ENCODE measurements at regions not wholly inside any gene's neighbourhood (a gene's known extent, or its start where the extent isn't known, plus 50 kb on each side); places are given as distances from the start of the nearest gene placed in this dataset.

DNA sequence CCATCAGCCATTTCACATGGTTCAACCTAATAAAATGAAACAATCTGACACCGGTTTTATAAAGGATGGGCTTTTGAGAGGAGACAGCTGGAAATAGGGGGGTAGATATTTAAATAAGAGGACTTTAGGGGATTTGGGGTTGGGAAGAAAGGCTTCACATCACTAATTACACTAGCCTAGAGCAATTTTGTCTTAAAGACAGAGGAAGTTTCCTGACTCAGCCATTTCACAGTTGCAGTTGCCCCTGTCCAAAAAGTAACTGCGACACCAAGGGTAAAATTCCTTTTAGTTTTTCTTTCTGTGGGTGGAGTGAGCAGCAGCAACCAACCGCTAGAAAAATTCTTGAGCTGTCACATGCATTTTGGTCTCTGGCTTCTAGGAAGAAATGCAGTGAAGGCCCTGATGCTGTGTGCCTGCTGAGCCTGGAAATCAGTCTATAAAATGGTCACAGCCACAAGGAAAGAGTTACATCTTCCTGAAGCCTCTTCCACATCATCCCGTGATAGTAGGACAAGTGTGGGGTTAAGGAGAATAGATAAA is 233.6 kb downstream of the ZNF674 start:
- TF ChIP-seq POLR2AphosphoS5 (IDR thresholded peaks at IDR 0.05) (no peak), EP300 (IDR thresholded peaks at IDR 0.05; ENCODE audit: low read depth) (no peak), POLR2A (IDR thresholded peaks at IDR 0.05) (no peak), CTCF (IDR thresholded peaks at IDR 0.05) (no peak)
- WGBS, 2 donors (ENCODE audit: low coverage in 1 of 2), result 77% methylated on average over 4 of the region's 4 CpGs; no CpG with 5 or more reads in 1 of the 2 donors

DNA sequence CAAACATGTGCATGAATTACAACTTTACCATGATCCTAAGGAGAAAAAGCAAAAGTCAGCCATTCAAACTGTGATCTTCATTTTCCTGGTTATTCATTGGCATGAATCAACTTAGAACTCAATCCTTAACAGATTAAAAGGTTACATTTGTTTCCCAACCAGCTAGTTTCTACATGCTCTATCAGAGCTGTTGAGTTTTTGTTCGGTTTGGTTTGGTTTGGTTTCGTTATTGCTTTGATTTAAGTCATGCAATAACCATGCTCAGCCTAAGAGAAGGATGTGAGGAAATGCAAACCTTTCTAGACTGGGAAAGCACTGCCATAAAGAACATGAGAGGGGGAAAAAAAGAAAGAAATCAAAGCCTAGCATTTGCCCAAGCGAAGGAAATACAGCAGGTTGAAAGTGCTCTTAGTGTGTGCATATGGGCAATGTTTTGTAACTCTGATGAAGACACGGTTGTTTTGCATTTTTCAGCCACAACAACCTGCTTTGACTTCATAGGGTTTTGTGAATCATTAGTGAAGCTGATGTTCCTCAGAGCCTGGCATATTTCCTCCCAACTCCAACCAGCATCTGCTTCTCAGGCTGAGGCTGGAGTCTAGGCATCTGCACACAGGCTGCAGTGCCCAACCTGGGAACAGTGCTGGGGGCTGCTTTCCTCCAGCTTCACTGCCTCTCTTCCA is 234.3 kb downstream of the ZNF674 start:
- no peaks in the 10 kb centered on the region for H3K36me3 ChIP-seq
- H3K4me1 ChIP-seq, result no peaks in the 10 kb centered on the region
- H3K9me3 ChIP-seq, result no peaks in the 10 kb centered on the region
- intact Hi-C loops (cut with DNase I; ENCODE audit: low total_unique reads), result no loop called here
- no peaks in the 10 kb centered on the region for H3K27me3 ChIP-seq
- in situ Hi-C loops (cut with MboI; ENCODE audit: low pct_ligation_motif_present in 1 of 4, low pct_unique_long_range_greater_than_20kb in 1 of 4, low sequenced_read_pairs in 3 of 4), result no loop called here
- 75 to 80% methylated on average over 1 to 4 of the region's 4 CpGs for WGBS, 2 donors (ENCODE audit: low coverage in 1 of 2)
- H3K27ac ChIP-seq, result no peak overlapping the region
- H3K4me3 ChIP-seq, result no peak overlapping the region
- TF ChIP-seq POLR2A (IDR thresholded peaks at IDR 0.05) (no peak), CTCF (IDR thresholded peaks at IDR 0.05) (no peak), POLR2AphosphoS5 (IDR thresholded peaks at IDR 0.05) (no peak), EP300 (IDR thresholded peaks at IDR 0.05; ENCODE audit: low read depth) (no peak)
- no peak for DNase-seq

More for the DNA sequence above, 233.6 kb downstream of the ZNF674 start:
- no peaks in the 10 kb centered on the region for H3K27me3 ChIP-seq
- H3K4me1 ChIP-seq, result no peaks in the 10 kb centered on the region
- intact Hi-C loops (cut with DNase I; ENCODE audit: low total_unique reads), result no loop called here
- H3K36me3 ChIP-seq, result no peaks in the 10 kb centered on the region
- no peak overlapping the region for H3K27ac ChIP-seq
- H3K9me3 ChIP-seq, result no peaks in the 10 kb centered on the region
- in situ Hi-C loops (cut with MboI; ENCODE audit: low pct_ligation_motif_present in 1 of 4, low pct_unique_long_range_greater_than_20kb in 1 of 4, low sequenced_read_pairs in 3 of 4), result no loop called here
- DNase-seq, result no peak
- no peak overlapping the region for H3K4me3 ChIP-seq

GRCh38 chrX:46308110-46308509 is 237.1 kb downstream of the ZNF674 start:
- intact Hi-C loops (cut with DNase I; ENCODE audit: low total_unique reads) (no loop called here), in situ Hi-C loops (cut with MboI; ENCODE audit: low pct_ligation_motif_present in 1 of 4, low pct_unique_long_range_greater_than_20kb in 1 of 4, low sequenced_read_pairs in 3 of 4) (no loop called here)
- WGBS, 2 donors (ENCODE audit: low coverage in 1 of 2), result 40 to 71% methylated on average over 2 to 3 of the region's 3 CpGs
- no peaks in the 10 kb centered on the region for H3K4me1 ChIP-seq
- TF ChIP-seq POLR2A (IDR thresholded peaks at IDR 0.05), result no peak
- H3K27ac ChIP-seq, result no peak overlapping the region
- H3K36me3 ChIP-seq, result no peaks in the 10 kb centered on the region
- DNase-seq, result no peak
- H3K9me3 ChIP-seq, result no peaks in the 10 kb centered on the region
- no peak overlapping the region for H3K4me3 ChIP-seq
- no peaks in the 10 kb centered on the region for H3K27me3 ChIP-seq

- 66 to 100% methylated on average over 1 to 3 of the region's 3 CpGs for WGBS, 2 donors (ENCODE audit: low coverage in 1 of 2)
- in situ Hi-C loops (cut with MboI; ENCODE audit: low pct_ligation_motif_present in 1 of 4, low pct_unique_long_range_greater_than_20kb in 1 of 4, low sequenced_read_pairs in 3 of 4) (no loop called here), intact Hi-C loops (cut with DNase I; ENCODE audit: low total_unique reads) (no loop called here)
- Histone ChIP-seq H3K27me3 (no peaks in the 10 kb centered on the region), H3K9me3 (no peaks in the 10 kb centered on the region), H3K4me3 (no peak overlapping the region), H3K36me3 (no peaks in the 10 kb centered on the region), H3K27ac (no peak overlapping the region), H3K4me1 (no peaks in the 10 kb centered on the region)
- DNase-seq, result no peak
- TF ChIP-seq POLR2AphosphoS5 (IDR thresholded peaks at IDR 0.05), result no peak
- no peak for TF ChIP-seq EP300 (IDR thresholded peaks at IDR 0.05; ENCODE audit: low read depth)
- TF ChIP-seq POLR2A (IDR thresholded peaks at IDR 0.05), result no peak
- no peak for TF ChIP-seq CTCF (IDR thresholded peaks at IDR 0.05)
Measured at GRCh38 chrX:46306103-46306502, 239.1 kb downstream of the ZNF674 start.

All from transverse colon (tissue), 4 donors.